M059J (cell line): ENCODE measurements at regions not wholly inside any gene's neighbourhood (a gene's known extent, or its start where the extent isn't known, plus 50 kb on each side); places are given as distances from the start of the nearest gene placed in this dataset.
A peak's percentile ranks its signal among the peaks of the same experiment; 100 is the strongest.
"Not testable (repeated sequence)": the region's sequence is repeated elsewhere in the genome, so short reads cannot be mapped to it uniquely, and the experiment has no call there.

Experiments used
- DNase-seq: peaks from one replicate; pipeline ENCODE4 v3.0.0-alpha.2; 2012; ENCODE audit warnings: low read depth

DNA sequence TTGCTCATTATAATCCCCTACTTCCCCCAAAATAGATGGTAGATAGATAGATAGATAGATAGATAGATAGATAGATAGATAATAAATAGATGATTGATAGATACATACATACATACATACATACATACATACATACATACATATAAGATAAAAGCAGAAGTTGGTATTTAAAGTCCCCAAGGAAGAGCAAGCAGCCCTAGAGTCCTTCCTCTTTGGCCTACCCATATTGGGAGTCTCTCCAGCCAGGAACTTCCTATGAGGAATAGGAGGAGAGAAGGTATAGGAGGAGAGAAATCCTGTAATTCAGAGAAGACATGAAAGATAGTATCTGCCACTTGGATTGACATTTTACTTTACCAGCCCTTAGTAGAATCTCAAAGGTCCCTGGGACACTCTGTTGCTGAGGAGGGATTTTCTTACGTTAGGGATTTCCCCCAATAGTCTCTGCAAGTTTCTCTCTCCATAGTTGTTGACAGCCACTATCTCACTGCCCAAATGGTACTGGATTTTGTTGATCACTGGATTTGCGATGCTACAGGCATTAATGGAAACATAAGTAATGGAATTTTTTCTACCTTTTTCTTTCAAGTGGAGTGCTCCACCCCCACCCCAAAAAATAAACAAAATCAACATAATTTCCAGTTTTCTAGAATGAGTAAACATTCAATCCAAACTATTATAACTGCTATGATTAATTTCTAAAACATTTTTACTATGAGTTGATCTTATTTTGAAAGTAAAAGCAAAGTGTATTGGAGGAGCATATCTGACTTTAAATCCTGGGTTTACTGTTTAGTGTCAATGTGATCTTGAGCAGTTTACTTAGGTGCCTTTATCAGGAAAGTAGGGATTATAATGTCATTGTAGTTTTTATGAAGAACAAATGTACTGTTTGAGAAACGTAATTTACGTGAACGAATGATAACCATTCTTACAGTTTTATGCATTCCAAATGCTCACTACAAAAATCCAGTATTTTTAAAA, 93.2 kb upstream of the TNFSF4 start:
- DNase-seq: no peak

DNA sequence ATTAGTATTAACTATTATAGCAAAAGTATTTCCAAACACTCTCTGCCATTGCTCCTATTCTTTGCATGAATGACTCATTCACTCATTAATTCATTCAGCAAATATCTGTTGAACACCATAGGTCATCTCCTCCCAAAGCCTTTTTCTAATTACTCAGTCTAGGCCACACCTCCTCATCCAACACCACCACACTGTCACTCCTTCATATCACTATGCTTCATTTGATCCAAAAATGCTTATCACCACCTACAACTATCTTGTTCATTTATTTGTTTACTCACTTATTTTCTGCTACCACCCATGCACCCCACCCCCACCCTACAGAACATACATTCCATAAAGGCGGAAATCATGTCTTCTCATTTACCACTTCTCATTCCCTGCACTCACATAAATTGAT, 94.4 kb upstream of the TNFSF4 start:
- peak; percentile 17 for DNase-seq

DNA sequence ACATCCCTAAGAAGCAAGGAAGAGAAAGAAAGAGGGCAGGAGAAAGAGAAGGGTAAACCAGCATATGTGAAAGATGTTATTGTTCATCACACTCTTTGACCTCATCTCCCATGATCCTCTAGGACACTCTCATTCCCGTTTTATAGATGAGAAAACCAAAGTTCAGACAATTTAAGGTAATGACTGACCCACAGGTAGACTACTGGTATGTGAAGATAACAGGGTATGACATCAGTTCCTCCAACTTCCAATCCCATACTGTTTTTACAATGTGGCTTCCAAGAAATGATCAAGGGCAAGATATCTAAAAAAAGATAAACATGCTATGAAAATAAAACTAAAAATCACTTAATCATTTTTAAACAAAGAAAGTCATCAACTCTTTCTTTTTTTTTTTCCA, 95.2 kb upstream of the TNFSF4 start:
- DNase-seq: no peak

DNA sequence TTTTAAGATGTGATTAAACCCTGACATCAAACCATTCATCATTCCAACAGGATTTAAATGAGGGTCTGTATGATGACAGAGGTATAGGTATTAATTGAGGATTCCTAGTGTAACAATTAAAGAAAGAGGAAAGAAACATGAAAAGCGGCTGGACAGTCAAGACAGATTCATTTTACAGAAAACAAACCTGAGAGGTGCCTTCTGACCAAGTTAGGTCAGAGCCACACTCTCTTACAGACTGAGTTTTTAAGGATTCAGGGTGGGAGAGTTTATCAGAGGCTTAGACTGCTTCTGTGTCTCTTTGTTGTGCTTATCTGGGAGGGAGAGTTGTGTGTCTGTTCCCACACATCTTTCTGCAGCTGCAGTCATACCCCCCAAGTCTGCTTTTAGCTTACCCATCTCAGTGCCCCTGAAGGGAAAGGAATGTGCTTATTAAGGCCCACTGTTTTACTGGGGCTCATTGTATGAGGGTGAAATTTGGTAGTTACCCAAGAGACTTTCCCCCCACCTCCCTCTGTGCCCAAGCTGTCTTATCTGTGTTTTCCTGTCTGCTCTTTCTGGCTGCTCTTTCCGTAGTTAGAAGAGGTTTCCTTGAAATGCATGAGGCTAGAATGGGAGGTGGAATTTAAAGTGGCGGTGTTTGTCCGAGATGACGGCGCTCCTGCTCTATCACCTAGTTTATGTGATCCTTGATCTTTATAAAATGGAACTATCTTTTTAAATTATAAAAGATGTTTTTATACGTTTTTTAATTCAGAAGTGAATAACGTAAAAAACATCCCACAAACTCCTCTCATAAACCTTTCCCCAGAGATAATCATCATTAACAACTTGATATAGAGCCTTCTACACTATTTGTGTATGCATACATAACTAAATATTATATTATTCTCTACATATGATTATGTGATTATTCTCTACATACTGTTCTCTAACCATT, 96.0 kb upstream of the TNFSF4 start:
- DNase-seq: no peak

DNA sequence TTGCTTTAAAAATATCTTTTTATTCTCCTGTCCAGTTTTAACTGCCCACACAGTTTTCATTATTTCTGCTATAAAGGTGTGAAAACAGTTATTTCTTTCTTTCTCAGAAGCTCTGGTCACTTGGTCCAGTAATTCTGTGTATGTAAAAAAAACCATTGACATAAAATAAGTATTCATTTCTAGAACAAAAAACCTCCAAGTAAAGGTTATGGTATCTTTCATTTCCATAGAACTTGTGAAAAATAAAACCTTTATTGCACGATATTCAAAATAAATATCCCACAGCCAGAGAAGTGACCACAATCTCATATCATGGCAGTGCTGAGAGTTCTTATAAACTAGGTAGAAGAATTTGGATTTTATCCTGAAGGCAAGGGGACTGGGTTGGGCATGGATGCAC, 96.9 kb upstream of the TNFSF4 start:
- no peak for DNase-seq

DNA sequence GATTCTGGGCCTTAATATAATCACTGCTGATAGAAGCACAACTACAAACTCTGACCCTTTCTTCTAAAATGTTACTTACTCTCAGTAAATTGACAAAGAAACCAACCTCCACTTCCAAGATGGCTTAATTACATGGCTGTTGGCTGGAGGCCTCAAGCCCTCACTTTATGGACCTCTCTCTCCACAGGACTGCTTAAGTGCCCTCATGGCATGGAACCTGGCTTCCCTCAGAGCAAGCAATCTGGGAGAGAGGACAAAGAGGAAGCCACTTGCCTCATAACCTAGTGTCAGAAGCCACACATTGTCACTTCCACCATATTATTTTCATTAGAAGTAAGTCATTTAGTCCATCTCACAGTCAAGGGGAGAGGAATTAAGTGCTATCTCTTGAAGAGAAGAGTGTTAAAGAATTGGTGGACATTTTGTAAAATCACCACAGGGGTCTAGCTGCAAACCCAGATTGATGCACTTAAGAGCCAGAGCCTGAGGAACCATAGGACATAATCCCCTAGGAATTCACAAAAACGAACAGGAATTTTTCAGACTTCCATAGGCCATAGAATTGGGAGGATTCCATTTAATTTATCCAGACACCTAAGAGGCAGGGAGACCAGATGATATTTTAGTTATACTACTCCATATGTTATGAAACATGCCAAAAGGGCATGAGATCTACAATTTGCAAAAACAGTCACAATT, 97.5 kb upstream of the TNFSF4 start:
- DNase-seq: no peak

DNA sequence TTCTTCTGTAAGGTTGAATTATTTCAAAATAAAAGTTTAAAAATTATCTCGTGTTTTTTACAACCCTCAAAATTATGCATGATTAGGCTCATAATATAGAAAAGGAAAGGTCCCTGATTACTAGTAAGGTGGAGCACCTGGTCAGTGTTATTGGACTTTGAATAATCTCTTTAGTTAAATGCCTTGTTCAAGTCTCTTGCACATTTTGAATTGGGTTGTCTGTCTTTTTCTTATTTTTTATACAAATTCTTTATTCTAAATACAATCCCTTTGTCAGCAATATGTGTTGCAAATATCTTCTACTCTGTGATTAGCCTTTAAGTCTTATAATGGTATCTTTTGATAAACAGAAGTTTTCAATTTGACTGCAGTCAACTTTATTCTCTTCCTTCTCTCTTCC, 100.7 kb upstream of the TNFSF4 start:
- DNase-seq: no peak

DNA sequence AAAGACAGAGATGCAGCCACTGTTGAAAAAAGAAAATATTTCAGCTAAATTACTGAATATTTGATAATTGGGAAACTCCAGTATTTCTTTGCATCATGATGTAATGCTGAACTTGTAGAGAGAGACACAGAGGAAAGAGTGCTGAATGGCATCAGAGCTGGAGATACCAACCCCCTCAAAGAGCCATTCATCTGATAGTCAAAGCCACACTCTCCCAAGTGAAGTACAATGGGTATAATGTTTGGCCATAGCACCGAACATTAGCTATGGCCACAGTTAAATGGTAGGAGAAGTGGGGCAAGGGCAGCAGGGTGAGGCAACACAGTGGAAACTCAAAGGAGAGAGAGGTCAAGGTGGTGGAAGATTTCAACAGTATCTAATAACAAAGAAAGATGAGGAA, 107.5 kb upstream of the TNFSF4 start:
- no peak for DNase-seq

DNA sequence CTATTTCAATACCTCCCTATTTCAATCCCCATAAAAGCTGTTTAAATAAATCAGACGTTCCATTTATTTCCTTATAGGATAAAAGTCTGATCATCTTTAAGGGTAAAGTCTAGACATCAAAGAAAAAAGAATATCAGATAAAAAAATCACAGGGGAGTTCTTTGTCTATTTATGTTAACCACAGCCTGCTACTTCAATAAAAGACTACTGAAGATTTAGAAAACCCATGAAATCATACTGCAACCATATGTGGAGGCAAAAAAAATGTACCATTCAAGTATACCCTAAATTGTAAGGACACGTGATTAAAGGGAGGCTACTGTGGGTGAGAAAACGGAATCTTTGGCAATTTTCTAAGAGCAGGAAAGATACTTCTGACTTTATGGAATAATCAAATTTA, 108.2 kb upstream of the TNFSF4 start:
- DNase-seq: no peak

DNA sequence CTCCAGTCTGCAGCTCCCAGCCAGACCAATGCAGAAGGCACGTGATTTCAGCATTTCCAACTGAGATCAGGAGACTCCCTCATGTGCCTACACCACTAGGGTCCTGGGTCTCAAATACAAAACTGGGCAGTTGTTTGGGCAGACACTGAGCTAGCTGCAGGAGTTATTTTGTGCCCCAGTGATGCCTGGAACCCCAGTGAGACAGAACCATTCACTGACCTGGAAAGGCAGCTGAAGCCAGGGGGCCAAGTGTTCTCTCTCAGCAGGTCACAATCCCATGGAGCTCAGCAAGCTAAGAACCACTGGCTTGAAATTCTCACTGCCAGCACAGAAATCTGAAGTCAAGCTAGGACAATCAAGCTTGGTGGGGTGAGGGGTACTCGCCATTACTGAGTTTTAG, 111.7 kb upstream of the TNFSF4 start:
- no peak for DNase-seq

DNA sequence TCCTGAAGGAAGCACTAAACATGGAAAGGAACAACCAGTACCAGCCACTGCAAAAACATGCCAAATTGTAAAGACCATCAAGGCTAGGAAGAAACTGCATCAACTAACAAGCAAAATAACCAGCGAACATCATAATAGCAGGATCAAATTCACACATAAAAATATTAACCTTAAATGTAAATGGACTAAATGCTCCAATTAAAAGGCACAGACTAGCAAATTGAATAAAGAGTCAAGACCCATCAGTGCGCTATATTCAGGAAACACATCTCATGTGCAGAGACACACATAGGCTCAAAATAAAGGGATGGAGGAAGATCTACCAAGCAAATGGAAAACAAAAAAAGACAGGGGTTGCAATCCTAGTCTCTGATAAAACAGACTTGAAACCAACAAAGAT, 117.2 kb upstream of the TNFSF4 start:
- not testable (repeated sequence) for DNase-seq

DNA sequence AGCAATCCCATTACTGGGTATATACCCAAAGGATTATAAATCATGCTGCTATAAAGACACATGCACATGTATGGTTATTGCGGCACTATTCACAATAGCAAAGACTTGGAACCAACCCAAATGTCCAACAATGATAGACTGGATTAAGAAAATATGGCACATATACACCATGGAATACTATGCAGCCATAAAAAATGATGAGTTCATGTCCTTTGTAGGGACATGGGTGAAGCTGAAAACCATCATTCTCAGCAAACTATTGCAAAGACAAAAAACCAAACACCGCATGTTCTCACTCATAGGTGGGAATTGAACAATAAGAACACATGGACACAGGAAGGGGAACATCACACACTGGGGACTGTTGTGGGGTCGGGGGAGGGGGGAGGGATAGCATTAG, 120.9 kb upstream of the TNFSF4 start:
- DNase-seq: not testable (repeated sequence)

DNA sequence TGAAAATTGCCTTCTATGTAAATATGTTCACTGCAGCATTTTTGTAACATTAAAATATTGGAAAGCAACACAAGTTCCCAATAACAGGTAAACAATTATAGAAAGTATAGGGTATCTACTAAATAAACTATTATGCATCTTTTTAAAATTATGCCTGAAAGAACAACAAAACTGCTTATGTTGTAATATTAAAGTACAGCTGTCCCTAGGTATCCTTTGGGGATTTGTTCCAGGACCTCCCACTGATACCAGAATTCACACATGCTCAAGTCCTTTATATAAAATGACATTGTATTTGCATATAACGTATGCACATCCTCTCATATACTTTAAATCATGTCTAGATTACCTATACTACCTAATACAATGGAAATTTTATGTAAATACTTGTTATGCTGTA, 121.8 kb upstream of the TNFSF4 start:
- no peak for DNase-seq

DNA sequence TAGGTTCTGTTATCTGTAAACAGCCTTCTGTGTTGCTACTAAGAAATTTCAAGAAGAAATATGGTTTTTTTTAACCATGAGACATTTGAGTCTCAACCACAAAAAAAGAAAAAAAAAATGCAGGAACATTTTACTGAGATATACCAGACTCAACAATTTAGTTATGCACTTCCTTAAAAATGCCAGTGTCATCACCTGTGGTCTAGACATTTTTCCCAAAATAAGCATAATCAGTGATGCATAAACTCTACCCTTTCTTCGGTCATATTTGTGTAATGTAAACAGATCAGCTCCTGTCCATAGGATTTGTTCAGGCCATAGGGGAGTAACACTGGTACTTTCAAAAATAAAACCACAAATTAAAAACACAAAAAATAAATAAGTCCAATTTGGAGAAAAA, 122.6 kb upstream of the TNFSF4 start:
- peak; percentile 63 for DNase-seq

DNA sequence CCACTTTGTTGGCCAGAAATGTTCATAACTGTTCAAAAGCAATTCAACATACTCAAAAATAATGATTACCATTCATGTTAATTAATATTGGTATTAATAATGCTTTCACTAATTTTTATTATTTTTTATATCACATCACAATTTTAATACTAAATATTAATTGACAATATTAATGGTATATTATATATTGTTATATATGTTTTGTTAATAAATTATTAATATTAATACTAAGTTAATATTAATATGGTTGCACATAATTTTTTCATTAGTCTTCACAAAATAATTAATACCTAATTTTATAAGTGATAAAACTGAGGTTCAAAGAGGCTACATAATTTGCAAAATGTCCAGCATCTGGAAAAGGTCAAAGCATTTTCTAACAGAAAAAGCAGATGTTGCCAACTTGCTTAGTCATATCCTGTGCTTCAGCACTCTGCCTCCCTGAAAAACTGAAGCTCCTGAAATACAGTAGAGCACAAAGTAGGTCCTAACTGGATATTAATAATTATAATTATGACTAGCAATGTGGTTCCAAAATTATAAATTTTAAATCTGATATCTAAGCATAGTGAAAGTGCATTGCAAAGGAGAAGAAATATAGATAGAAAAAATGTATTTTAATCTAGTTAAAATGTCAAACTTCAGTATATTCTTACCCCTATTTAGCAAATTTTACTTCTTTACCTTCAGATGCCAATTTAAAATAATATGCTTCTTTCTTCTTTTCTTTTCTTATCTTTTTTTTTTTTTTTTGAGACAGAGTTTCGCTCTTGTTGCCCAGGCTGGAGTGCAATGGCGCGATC, 123.2 kb upstream of the TNFSF4 start:
- DNase-seq: peak; percentile 77

DNA sequence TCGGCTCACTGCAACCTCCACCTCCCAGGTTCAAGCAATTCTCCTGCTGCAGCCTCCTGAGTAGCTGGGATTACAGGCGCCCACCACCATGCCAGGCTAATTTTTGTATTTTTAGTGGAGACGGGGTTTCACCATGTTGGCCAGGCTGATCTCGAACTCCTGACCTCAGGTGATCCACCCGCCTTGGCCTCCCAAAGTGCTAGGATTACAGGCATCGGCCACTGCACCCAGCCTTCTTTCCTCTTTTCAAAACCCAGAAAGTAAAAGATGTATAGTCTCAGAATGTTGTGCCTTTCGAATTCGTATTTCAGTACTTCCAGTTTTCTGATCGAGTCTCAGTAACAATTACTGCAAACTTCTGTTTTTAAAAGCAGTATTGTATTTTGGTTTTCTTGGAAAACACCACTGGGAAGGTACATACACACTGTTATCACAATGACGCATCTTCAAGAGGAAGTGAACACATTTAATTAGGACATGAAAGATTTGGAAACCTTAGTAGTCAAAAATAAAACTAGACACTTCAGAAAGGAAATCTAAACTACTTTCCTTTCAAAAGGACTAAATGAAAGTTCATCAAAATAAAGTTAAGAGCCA, 123.9 kb upstream of the TNFSF4 start:
- peak; percentile 58 for DNase-seq

DNA sequence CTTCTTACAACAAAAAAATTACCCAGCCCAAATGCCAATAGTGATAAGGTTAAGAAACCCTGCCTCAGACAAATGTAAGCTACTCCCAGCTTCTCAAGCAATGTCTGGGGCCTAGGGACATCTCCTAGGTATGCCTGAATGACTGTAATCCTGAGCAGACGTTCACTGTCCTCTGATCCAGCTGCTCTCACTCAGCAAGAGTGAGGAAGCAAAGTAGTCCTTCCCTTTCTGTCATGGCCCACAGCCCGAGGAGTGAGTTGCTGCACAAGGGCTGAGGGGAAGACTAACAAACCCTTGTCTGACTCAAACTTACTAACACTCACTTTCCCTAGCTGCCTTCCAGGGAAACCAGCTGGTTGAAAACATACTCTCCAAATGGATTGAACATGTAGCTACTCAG, 124.9 kb upstream of the TNFSF4 start:
- peak; percentile 72 for DNase-seq

DNA sequence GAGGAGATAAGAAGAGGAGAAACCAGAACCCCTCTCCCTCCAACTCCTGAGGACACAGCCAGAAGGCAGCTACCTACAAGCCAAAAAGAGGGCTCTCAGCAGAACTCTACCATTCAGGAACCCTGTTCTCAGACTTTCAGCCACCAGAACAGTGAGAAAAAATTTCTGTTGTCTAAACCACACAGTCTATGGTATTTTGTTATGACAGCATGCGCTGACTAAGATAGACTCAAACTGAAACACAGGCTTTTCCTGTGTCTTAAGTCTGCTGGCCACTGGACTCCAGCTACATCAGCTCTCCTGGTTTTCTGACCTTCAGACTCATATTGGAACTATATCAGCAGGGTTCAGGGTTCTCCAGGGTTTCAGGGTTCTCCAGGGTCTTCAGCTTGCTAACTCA, 126.5 kb upstream of the TNFSF4 start:
- DNase-seq: peak; percentile 43

DNA sequence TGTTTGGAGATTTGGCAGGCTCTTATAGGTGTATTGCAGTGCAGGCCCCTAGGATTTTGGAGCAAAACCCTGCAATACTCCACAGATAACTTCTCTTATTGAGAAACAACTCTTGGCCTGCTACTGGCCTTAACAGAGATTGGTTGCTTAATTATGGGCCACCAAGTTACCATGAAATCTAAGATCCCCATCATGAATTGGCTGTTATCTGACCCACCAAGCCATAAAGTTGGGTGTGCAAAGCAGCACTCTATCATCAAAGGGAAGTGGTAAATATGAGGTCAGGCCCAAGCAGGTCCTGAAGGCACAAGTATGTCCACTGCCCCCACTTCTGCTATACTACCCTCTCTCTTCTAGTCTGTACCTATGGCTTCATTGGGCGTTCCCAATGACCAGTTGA, 130.0 kb upstream of the TNFSF4 start:
- DNase-seq: no peak

DNA sequence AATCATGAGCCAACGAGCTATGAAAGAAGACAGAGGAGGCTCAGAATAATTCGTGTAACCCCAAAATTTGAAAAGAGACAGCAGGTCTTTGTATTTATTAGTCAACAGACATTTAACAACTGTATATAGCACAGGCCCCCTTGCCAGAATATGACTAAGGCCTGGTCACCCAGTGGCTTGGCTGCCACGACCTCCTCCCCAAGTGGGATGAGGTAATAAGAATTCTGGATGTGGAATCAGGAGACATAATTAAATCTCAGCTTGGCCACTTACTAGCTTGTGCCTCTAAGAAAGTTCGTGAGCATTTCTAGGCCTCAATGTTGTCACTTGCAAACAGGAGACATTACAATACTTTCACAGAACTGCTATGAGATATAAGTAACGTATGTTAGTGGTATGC, 134.2 kb upstream of the TNFSF4 start:
- DNase-seq: peak; percentile 85

DNA sequence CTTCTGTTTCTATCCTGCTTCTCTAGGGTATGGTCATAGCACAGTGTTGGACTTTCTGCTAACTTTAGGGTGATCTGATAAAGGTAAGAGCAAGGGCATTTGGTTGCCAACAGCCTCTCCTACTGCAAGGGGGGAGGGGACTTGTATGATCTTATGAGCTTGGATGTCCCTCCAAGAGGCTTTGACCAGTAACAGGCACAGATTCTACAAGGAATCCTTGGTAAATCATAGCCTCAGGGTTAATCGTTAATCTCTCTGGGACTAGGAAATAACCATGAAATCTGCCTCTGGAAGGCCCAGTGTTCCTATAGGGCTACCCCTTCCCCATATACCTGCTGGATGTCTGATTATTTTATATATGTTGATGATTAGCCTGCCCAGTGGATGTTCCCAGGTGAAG, 134.8 kb upstream of the TNFSF4 start:
- DNase-seq: no peak
